ENCODE measurements at regions not wholly inside any gene's neighbourhood (a gene's known extent, or its start where the extent isn't known, plus 50 kb on each side); places are given as distances from the start of the nearest gene placed in this dataset.

DNA sequence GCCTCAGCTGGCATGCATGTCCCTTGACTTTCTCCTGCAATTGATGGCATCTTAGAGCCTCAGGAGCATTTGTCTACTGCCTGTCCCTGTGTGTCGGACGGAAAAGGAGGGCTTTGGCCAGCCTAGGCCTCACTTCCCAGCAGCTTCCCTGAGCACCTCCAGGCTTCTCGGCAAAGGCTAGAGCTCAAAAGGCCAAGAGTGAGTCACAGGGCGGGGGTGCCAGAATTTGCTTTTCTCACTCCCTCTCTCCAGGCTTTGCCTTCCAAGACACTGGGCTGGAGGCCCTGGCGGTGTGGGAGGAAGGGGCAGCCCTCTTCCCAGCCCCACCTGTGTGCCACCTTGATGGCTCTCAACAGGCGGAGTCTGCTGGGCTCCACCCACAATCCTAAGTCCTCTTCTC is 107.3 kb upstream of the MAF start:
- TF ChIP-seq POLR2AphosphoS5 (IDR thresholded peaks at IDR 0.05; ENCODE audit: low read depth, low read length) (no peak), SIN3A (IDR thresholded peaks at IDR 0.05; ENCODE audit: borderline replicate concordance, insufficient read depth, low read depth, low read length) (no peak), TCF7L2 (IDR thresholded peaks at IDR 0.05; ENCODE audit: low read depth, low read length) (no peak)
- TF ChIP-seq, protein P1, sequence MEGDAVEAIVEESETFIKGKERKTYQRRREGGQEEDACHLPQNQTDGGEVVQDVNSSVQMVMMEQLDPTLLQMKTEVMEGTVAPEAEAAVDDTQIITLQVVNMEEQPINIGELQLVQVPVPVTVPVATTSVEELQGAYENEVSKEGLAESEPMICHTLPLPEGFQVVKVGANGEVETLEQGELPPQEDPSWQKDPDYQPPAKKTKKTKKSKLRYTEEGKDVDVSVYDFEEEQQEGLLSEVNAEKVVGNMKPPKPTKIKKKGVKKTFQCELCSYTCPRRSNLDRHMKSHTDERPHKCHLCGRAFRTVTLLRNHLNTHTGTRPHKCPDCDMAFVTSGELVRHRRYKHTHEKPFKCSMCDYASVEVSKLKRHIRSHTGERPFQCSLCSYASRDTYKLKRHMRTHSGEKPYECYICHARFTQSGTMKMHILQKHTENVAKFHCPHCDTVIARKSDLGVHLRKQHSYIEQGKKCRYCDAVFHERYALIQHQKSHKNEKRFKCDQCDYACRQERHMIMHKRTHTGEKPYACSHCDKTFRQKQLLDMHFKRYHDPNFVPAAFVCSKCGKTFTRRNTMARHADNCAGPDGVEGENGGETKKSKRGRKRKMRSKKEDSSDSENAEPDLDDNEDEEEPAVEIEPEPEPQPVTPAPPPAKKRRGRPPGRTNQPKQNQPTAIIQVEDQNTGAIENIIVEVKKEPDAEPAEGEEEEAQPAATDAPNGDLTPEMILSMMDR (IDR thresholded peaks at IDR 0.05): no peak
- TF ChIP-seq, protein P2, sequence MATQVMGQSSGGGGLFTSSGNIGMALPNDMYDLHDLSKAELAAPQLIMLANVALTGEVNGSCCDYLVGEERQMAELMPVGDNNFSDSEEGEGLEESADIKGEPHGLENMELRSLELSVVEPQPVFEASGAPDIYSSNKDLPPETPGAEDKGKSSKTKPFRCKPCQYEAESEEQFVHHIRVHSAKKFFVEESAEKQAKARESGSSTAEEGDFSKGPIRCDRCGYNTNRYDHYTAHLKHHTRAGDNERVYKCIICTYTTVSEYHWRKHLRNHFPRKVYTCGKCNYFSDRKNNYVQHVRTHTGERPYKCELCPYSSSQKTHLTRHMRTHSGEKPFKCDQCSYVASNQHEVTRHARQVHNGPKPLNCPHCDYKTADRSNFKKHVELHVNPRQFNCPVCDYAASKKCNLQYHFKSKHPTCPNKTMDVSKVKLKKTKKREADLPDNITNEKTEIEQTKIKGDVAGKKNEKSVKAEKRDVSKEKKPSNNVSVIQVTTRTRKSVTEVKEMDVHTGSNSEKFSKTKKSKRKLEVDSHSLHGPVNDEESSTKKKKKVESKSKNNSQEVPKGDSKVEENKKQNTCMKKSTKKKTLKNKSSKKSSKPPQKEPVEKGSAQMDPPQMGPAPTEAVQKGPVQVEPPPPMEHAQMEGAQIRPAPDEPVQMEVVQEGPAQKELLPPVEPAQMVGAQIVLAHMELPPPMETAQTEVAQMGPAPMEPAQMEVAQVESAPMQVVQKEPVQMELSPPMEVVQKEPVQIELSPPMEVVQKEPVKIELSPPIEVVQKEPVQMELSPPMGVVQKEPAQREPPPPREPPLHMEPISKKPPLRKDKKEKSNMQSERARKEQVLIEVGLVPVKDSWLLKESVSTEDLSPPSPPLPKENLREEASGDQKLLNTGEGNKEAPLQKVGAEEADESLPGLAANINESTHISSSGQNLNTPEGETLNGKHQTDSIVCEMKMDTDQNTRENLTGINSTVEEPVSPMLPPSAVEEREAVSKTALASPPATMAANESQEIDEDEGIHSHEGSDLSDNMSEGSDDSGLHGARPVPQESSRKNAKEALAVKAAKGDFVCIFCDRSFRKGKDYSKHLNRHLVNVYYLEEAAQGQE (IDR thresholded peaks at IDR 0.05; ENCODE audit: insufficient read depth in 1 of 2, low read depth in 2 of 2, low read length in 1 of 2): no peak
- in situ Hi-C loops (cut with HindIII; ENCODE audit: low pct_unique_long_range_greater_than_20kb, low sequenced_read_pairs) (no loop called here), intact Hi-C loops (cut with micrococcal nuclease; ENCODE audit: unreplicated experiment) (no loop called here)
- ChIA-PET POLR2A (no interaction called here), CTCF (no interaction called here)
- no TSS peak for BruUV-seq (replicated peaks)
- Histone ChIP-seq H3K4me3 (ENCODE audit: low read depth in 2 of 2, low read length in 2 of 2) (no peak overlapping the region), H3K4me1 (ENCODE audit: control insufficient read depth, insufficient read depth, low read length) (no peaks in the 10 kb centered on the region), H3K27ac (ENCODE audit: low read length) (no peak overlapping the region), H3K9me3 (ENCODE audit: control insufficient read depth, insufficient read depth, low read depth, low read length) (no peaks in the 10 kb centered on the region), H3K27me3 (ENCODE audit: control insufficient read depth, insufficient read depth, low read length) (no peaks in the 10 kb centered on the region), H3K36me3 (ENCODE audit: control insufficient read depth, insufficient read depth, low read length) (no peaks in the 10 kb centered on the region)
- ATAC-seq: no peak
- DNase-seq (ENCODE audit: low read depth, low spot score): no peak

DNA sequence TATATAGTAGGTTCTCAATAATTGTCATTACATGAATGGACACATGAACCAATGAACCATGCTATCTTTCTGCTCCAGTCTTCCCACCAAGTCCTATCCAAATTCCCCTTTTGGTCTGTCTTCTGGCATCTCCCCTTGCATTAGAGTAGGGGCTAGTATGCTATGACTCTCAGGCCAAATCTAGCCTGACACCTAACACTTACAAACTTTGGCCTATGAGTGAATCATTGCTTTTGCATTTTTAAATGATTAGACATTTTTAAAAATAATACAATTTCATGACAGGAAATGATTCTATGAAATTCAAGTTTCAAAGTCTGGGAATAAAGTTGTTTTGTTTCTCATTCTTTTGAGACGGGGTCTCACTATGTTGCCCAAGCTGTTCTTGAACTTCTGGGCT is 102.5 kb upstream of the MAF start:
- in situ Hi-C loops (cut with HindIII; ENCODE audit: low pct_unique_long_range_greater_than_20kb, low sequenced_read_pairs): no loop called here
- no peaks in the 10 kb centered on the region for H3K9me3 ChIP-seq (ENCODE audit: control insufficient read depth, insufficient read depth, low read depth, low read length)
- no peak for TF ChIP-seq POLR2AphosphoS5 (IDR thresholded peaks at IDR 0.05; ENCODE audit: low read depth, low read length)
- TF ChIP-seq SIN3A (IDR thresholded peaks at IDR 0.05; ENCODE audit: borderline replicate concordance, insufficient read depth, low read depth, low read length): no peak
- TF ChIP-seq TCF7L2 (IDR thresholded peaks at IDR 0.05; ENCODE audit: low read depth, low read length): no peak
- TF ChIP-seq, protein P1 (IDR thresholded peaks at IDR 0.05): no peak
- TF ChIP-seq, protein P2 (IDR thresholded peaks at IDR 0.05; ENCODE audit: insufficient read depth in 1 of 2, low read depth in 2 of 2, low read length in 1 of 2): no peak
- ChIA-PET CTCF (no interaction called here), POLR2A (no interaction called here)
- intact Hi-C loops (cut with micrococcal nuclease; ENCODE audit: unreplicated experiment): no loop called here
- no peak overlapping the region for H3K4me3 ChIP-seq (ENCODE audit: low read depth in 2 of 2, low read length in 2 of 2)
- H3K27ac ChIP-seq (ENCODE audit: low read length): no peak overlapping the region
- no peaks in the 10 kb centered on the region for H3K36me3 ChIP-seq (ENCODE audit: control insufficient read depth, insufficient read depth, low read length)
- no peak for DNase-seq (ENCODE audit: low read depth, low spot score)
- no peak for ATAC-seq
- H3K4me1 ChIP-seq (ENCODE audit: control insufficient read depth, insufficient read depth, low read length): no peaks in the 10 kb centered on the region
- no TSS peak for BruUV-seq (replicated peaks)
- H3K27me3 ChIP-seq (ENCODE audit: control insufficient read depth, insufficient read depth, low read length): no peaks in the 10 kb centered on the region
